ENCODE measurements at regions not wholly inside any gene's neighbourhood (a gene's known extent, or its start where the extent isn't known, plus 50 kb on each side); places are given as distances from the start of the nearest gene placed in this dataset.

GRCh38 chr9:135023088-135023785 is 64.2 kb upstream of the OLFM1 start:
- no peak for FAIRE-seq

GRCh38 chr9:135023786-135024405 is 63.6 kb upstream of the OLFM1 start:
- 13% methylated on average over 15 of the region's 15 CpGs for WGBS (ENCODE audit: missing lambda C conversion rate)
- H3K9me3 ChIP-seq: peaks cover 11% of the 10 kb centered on the region; the same call in 2 of the 3 replicates
- ATAC-seq (no peak), FAIRE-seq (no peak), DNase-seq (ENCODE audit: low read depth in 1 of 2, low spot score in 1 of 2) (no peak)
- no peak overlapping the region for H3K27ac ChIP-seq
- no peak overlapping the region for H3K4me2 ChIP-seq
- no peaks in the 10 kb centered on the region for H3K4me1 ChIP-seq
- ChIA-PET POLR2A (no interaction called here), CTCF (interaction anchor here (1.1 to 1.4 kb wide), 3 partner anchors 245 to 416 kb away, joined by 3 to 7 read pairs (median 4); no protein-coding TSS in a partner anchor)
- no peak overlapping the region for H3K4me3 ChIP-seq
- TF ChIP-seq GATA3 (IDR thresholded peaks at IDR 0.05; ENCODE audit: borderline replicate concordance): no peak
- no peak for TF ChIP-seq ATOH8 (CRISPR knock-in tag; IDR thresholded peaks at IDR 0.05; ENCODE audit: low read depth)

More at GRCh38 chr9:135023088-135023785, 64.2 kb upstream of the OLFM1 start:
- DNase-seq (ENCODE audit: low read depth in 1 of 2, low spot score in 1 of 2) (no peak), ATAC-seq (no peak)
- Histone ChIP-seq H3K4me2 (no peak overlapping the region), H3K4me1 (no peaks in the 10 kb centered on the region), H3K4me3 (no peak overlapping the region), H3K9me3 (peaks cover 11% of the 10 kb centered on the region; the same call in 2 of the 3 replicates), H3K27ac (no peak overlapping the region)
- TF ChIP-seq SREBF2 (IDR thresholded peaks at IDR 0.05): no peak
- TF ChIP-seq NFE2L2 (conservative IDR thresholded peaks at IDR 0.05; ENCODE audit: low read length): no peak
- no peak for TF ChIP-seq E2F6 (IDR thresholded peaks at IDR 0.05; ENCODE audit: borderline replicate concordance, low read depth)
- no peak for TF ChIP-seq SMC3 (IDR thresholded peaks at IDR 0.05)
- no peak for TF ChIP-seq MYC (IDR thresholded peaks at IDR 0.05; ENCODE audit: borderline replicate concordance, low read length)
- TF ChIP-seq REST (IDR thresholded peaks at IDR 0.05): no peak
- TF ChIP-seq MAX (IDR thresholded peaks at IDR 0.05): no peak
- TF ChIP-seq RFX5 (IDR thresholded peaks at IDR 0.05): no peak
- TF ChIP-seq MAFK (IDR thresholded peaks at IDR 0.05; ENCODE audit: partially characterized antibody): no peak
- no peak for TF ChIP-seq TP53 (CRISPR knock-in tag; IDR thresholded peaks at IDR 0.05)
- no peak for TF ChIP-seq HOXA7 (CRISPR knock-in tag; IDR thresholded peaks at IDR 0.05)
- no peak for TF ChIP-seq GATA3 (IDR thresholded peaks at IDR 0.05; ENCODE audit: borderline replicate concordance)
- TF ChIP-seq EP300 (IDR thresholded peaks at IDR 0.05): no peak
- no peak for TF ChIP-seq USF2 (IDR thresholded peaks at IDR 0.05)
- no peak for TF ChIP-seq FOXS1 (CRISPR knock-in tag; IDR thresholded peaks at IDR 0.05)
- TF ChIP-seq CHD2 (IDR thresholded peaks at IDR 0.05; ENCODE audit: low read length, partially characterized antibody): no peak
- TF ChIP-seq KDM5A (IDR thresholded peaks at IDR 0.05): no peak
- no peak for TF ChIP-seq ESRRA (IDR thresholded peaks at IDR 0.05; ENCODE audit: borderline replicate concordance, low read length)
- no peak for TF ChIP-seq PHF8 (IDR thresholded peaks at IDR 0.05; ENCODE audit: borderline replicate concordance, low read depth)
- no peak for TF ChIP-seq HOXB5 (CRISPR knock-in tag; IDR thresholded peaks at IDR 0.05)
- POLR2A ChIA-PET: no interaction called here
- CTCF ChIA-PET: no interaction called here
- 19% methylated on average over 8 of the region's 9 CpGs for WGBS (ENCODE audit: missing lambda C conversion rate)

All from A549 (cell line).